Heart left ventricle (tissue), 16 donors: ENCODE measurements at regions not wholly inside any gene's neighbourhood (a gene's known extent, or its start where the extent isn't known, plus 50 kb on each side); places are given as distances from the start of the nearest gene placed in this dataset.

ENCODE experiments used
- ATAC-seq, 4 donors: fragments of 200-7000 bp; cut with Tn5 transposase; one replicate each; pipeline ENCODE4 v1.9.1; 2020 to 2022; ENCODE audit warnings: moderate library complexity in 4 of 4, mild to moderate bottlenecking in 3 of 4, moderate number of reproducible peaks in 1 of 4
- DNase-seq, 5 donors: peaks; one replicate each; pipeline ENCODE4 v3.0.0-alpha.2; 2020
- H3K27ac ChIP-seq, 12 donors: fragments of 200-600 bp; sonication (generic) in 4 of 12; one replicate each; pipeline versions ENCODE4 v1.5.0 to v1.8.0; 2016 to 2022; ENCODE audit warnings: mild to moderate bottlenecking in 2 of 12
- H3K27me3 ChIP-seq, 9 donors: fragments of 200-600 bp; sonication (generic) in 2 of 9; one replicate each; pipeline versions ENCODE4 v1.5.1 to v1.8.0; 2016 to 2022; ENCODE audit warnings: mild to moderate bottlenecking in 3 of 9
- H3K36me3 ChIP-seq, 9 donors: fragments of 200-600 bp; sonication (generic) in 2 of 9; one replicate each; pipeline versions ENCODE4 v1.5.0 to v1.8.0; 2018 to 2022; ENCODE audit warnings: mild to moderate bottlenecking in 2 of 9
- H3K4me1 ChIP-seq, 12 donors: fragments of 200-600 bp; sonication (generic) in 4 of 12; one replicate each; pipeline versions ENCODE4 v1.5.0 to v1.8.0; 2016 to 2022; ENCODE audit warnings: mild to moderate bottlenecking in 3 of 12
- H3K4me3 ChIP-seq, 12 donors: fragments of 200-600 bp; sonication (generic) in 4 of 12; one replicate each; pipeline versions ENCODE4 v1.5.0 to v1.8.0; 2017 to 2022; ENCODE audit warnings: mild to moderate bottlenecking in 9 of 12, moderate library complexity in 4 of 12
- H3K9me3 ChIP-seq, 12 donors: fragments of 200-600 bp; sonication (generic) in 4 of 12; one replicate each; pipeline versions ENCODE4 v1.5.0 to v1.8.0; 2016 to 2022; ENCODE audit warnings: mild to moderate bottlenecking in 1 of 12
- CTCF ChIP-seq, 12 donors: fragments of 200-600 bp; sonication (generic) in 4 of 12; IDR thresholded peaks; one replicate each; pipeline versions ENCODE4 v1.5.0 to v1.8.0; 2018 to 2022; ENCODE audit warnings: antibody characterized with exemption in 12 of 12, mild to moderate bottlenecking in 5 of 12
- POLR2A ChIP-seq, 2 donors: fragments of 450-650 bp; IDR thresholded peaks; one replicate each; pipeline ENCODE4 v1.6.1; 2017; ENCODE audit warnings: antibody characterized with exemption in 2 of 2, mild to moderate bottlenecking in 2 of 2, moderate library complexity in 2 of 2
- WGBS, 4 donors: extraction: QIAGEN DNeasy Blood & Tissue Kit in 2 of 4; methylation state at CpG; one replicate each; pipeline versions ENCODE4 v1.1.5 to v1.1.7; 2013 to 2018; 5-methylcytosine and 5-hydroxymethylcytosine counted together
- intact Hi-C, 10 donors: fragments of 100-400 bp; cut with DNase I; formaldehyde crosslinking; loops; one replicate each; pipeline versions ENCODE4 v1.11.1 to v1.14.2; 2022
- donor health status: ischemic (EF 13 %, LVEDD 7.1; RV severe dilation, severe dysfunction).
- donor health status: healthy with polysubstance abuse.
- donor health status: DM: no; HTN: yes; CAD: no.
- donor health status: DM: no; HTN: no; CAD: no.
- donor health status: ischemic (EF 25% LVEDD 6.9; RV normal size, moderate dysfunction).
- donor health status: ischemic (EF 25% LVEDD 5.7; RV mildly dilated, moderate dysfunction).
- donor health status: healthy.
- donor health status: DM: yes; HTN: yes; CAD: no.
- donor health status: ischemic (EF 35%, LVEDD 5.7; RV mildly dilated, moderate dysfunction).
- donor health status: nonischemic (EF 11% LVEDD 7.7; RV severe dilation, severe dysfunction).
- donor health status: DM: yes; HTN: yes; CAD: no.
- donor health status: PGD.
- donor health status: ischemic (EF 29% LVEDD 5.4; RV normal size, mild dysfunction).
- donor health status: nonischemic (EF 23%, LVEDD 6.1; RV moderate dilation, normal function).

DNA sequence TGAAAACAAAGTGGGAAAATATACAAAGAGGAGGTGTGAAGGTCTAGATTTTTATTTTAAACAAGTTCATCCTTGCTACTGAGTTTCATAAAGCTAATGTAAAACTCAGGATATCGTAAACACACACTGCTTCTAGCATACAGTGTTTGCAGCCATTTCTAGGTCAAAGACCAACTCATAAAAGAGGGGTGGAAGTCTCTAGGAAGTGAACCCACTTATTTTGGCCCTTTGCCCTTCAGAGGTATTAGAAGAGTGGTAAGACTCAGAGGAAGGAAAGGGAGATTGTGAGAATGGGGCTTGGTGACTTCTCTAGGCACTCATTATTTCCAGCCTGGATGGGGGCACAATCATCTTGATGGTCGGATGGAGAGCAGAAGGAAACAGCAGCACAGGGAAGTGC is 91.2 kb downstream of the TNFSF18 start:
- H3K36me3 ChIP-seq, result no peaks in the 10 kb centered on the region
- TF ChIP-seq CTCF (IDR thresholded peaks at IDR 0.05) (no peak), POLR2A (IDR thresholded peaks at IDR 0.05) (no peak)
- no peak for DNase-seq
- 74 to 85% (median 75%) methylated on average over 2 of the region's 2 CpGs for WGBS, 4 donors
- peaks cover 0 to 8% (median 0%) of the 10 kb centered on the region in 12 donors for H3K4me1 ChIP-seq
- ATAC-seq, result no peak
- H3K9me3 ChIP-seq, result peaks cover 0 to 7% (median 0%) of the 10 kb centered on the region in 12 donors
- intact Hi-C loops, result no loop called here
- H3K27ac ChIP-seq, result no peak overlapping the region
- H3K27me3 ChIP-seq, result no peaks in the 10 kb centered on the region
- no peak overlapping the region for H3K4me3 ChIP-seq

GRCh38 chr1:172960019-172960418 is 90.7 kb downstream of the TNFSF18 start:
- H3K4me3 ChIP-seq, result no peak overlapping the region
- no peaks in the 10 kb centered on the region for H3K36me3 ChIP-seq
- no peaks in the 10 kb centered on the region for H3K27me3 ChIP-seq
- peaks cover 0 to 7% (median 0%) of the 10 kb centered on the region in 12 donors for H3K9me3 ChIP-seq
- intact Hi-C loops, result no loop called here
- peaks cover 0 to 8% (median 0%) of the 10 kb centered on the region in 12 donors for H3K4me1 ChIP-seq
- 87 to 93% (median 93%) methylated on average over 3 of the region's 3 CpGs for WGBS, 4 donors
- ATAC-seq (no peak), DNase-seq (no peak)
- no peak overlapping the region for H3K27ac ChIP-seq
- no peak for TF ChIP-seq CTCF (IDR thresholded peaks at IDR 0.05)

- WGBS, 4 donors, result 53 to 69% (median 63%) methylated on average over 5 of the region's 5 CpGs
- peaks cover 0 to 8% (median 0%) of the 10 kb centered on the region in 12 donors for H3K4me1 ChIP-seq
- DNase-seq (no peak), ATAC-seq (no peak)
- H3K36me3 ChIP-seq, result no peaks in the 10 kb centered on the region
- H3K9me3 ChIP-seq, result peaks cover 0 to 7% (median 0%) of the 10 kb centered on the region in 12 donors
- H3K27me3 ChIP-seq, result no peaks in the 10 kb centered on the region
- TF ChIP-seq CTCF (IDR thresholded peaks at IDR 0.05), result no peak
- no peak overlapping the region for H3K27ac ChIP-seq
- intact Hi-C loops, result no loop called here
- H3K4me3 ChIP-seq, result no peak overlapping the region
Measured at GRCh38 chr1:172960454-172961208, 90.1 kb downstream of the TNFSF18 start.

DNA sequence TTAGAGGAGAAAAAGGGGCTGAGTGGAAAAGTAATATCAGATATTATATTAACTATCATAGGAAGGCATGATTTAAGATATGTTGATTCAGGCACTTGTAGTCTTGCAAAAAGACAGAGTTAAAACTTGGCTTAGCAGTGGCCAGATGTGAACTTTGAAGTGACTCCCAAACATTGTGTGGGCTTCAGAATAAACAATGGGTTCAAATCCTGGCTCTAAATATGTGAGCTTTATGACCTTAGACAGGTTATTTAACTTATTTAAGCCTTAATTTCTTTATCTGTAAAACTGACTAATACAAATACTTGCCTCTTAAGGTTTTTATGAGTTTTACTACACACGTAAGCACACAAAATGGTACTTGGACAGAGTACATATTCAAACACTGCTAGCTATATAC is 85.9 kb downstream of the TNFSF18 start:
- intact Hi-C loops, result no loop called here
- no peaks in the 10 kb centered on the region for H3K36me3 ChIP-seq
- TF ChIP-seq CTCF (IDR thresholded peaks at IDR 0.05), result no peak
- no peak for TF ChIP-seq POLR2A (IDR thresholded peaks at IDR 0.05)
- H3K27me3 ChIP-seq, result no peaks in the 10 kb centered on the region
- DNase-seq (no peak), ATAC-seq (no peak)
- no peak overlapping the region for H3K27ac ChIP-seq
- H3K4me3 ChIP-seq, result no peak overlapping the region
- 92 to 100% (median 96%) methylated on average over 1 of the region's 1 CpG for WGBS, 4 donors
- peaks cover 0 to 7% (median 0%) of the 10 kb centered on the region in 12 donors for H3K9me3 ChIP-seq
- H3K4me1 ChIP-seq, result peaks cover 0 to 8% (median 0%) of the 10 kb centered on the region in 12 donors
